OCI-LY1 (cell line): ENCODE measurements at regions not wholly inside any gene's neighbourhood (a gene's known extent, or its start where the extent isn't known, plus 50 kb on each side); places are given as distances from the start of the nearest gene placed in this dataset.

Experiments used
- H2AFZ ChIP-seq: fragments of 200-600 bp; sonication (generic), shearing (Covaris generic); 2 replicates; pipeline ENCODE4 v1.6.0; 2014; ENCODE audit warnings: antibody characterized with exemption, mild to moderate bottlenecking, low read length
- H3F3A ChIP-seq: fragments of 200-600 bp; sonication (generic), shearing (Covaris generic); 2 replicates; pipeline ENCODE4 v1.6.0; 2014; ENCODE audit warnings: mild to moderate bottlenecking, antibody characterized with exemption, low read length, moderate library complexity; ENCODE audit not compliant: insufficient read depth
- H3K27ac ChIP-seq: fragments of 200-600 bp; sonication (generic); 2 replicates; pipeline ENCODE4 v1.5.1; 2014; ENCODE audit warnings: low read length, mixed run types, mild to moderate bottlenecking, low read depth; ENCODE audit not compliant: poor library complexity, severe bottlenecking
- H3K27me3 ChIP-seq: fragments of 200-600 bp; sonication (generic); 2 replicates; pipeline ENCODE4 v1.6.0; 2014; ENCODE audit warnings: antibody characterized with exemption, mild to moderate bottlenecking, low read length, moderate library complexity; ENCODE audit not compliant: insufficient read depth
- H3K36me3 ChIP-seq: fragments of 200-600 bp; sonication (generic); 2 replicates; pipeline ENCODE4 v1.6.1; 2014; ENCODE audit warnings: mild to moderate bottlenecking, antibody characterized with exemption, low read length, moderate library complexity, mixed read lengths; ENCODE audit not compliant: insufficient read depth
- H3K4me1 ChIP-seq: fragments of 200-600 bp; sonication (generic); 2 replicates; pipeline ENCODE4 v1.5.1; 2014; ENCODE audit warnings: mild to moderate bottlenecking, low read length, moderate library complexity; ENCODE audit not compliant: insufficient read depth, severe bottlenecking
- H3K4me2 ChIP-seq: fragments of 200-600 bp; sonication (generic), shearing (Covaris generic); 2 replicates; pipeline ENCODE4 v1.6.1; 2014; ENCODE audit warnings: low read length
- H3K4me3 ChIP-seq: fragments of 200-600 bp; sonication (generic); 2 replicates; pipeline ENCODE4 v1.5.1; 2014; ENCODE audit warnings: low read length, low read depth, mild to moderate bottlenecking, mixed read lengths; ENCODE audit not compliant: poor library complexity, severe bottlenecking
- H3K79me2 ChIP-seq: fragments of 200-600 bp; shearing (Covaris generic); 2 replicates; pipeline ENCODE4 v1.6.1; 2016; ENCODE audit warnings: mixed run types, low read length, mixed read lengths; ENCODE audit not compliant: insufficient read depth
- H3K9ac ChIP-seq: fragments of 200-600 bp; sonication (generic), shearing (Covaris generic); 2 replicates; pipeline ENCODE4 v1.6.1; 2014; ENCODE audit warnings: mild to moderate bottlenecking, low read length, mixed read lengths
- H3K9me2 ChIP-seq: fragments of 200-600 bp; sonication (generic), shearing (Covaris generic); 2 replicates; pipeline ENCODE4 v1.6.1; 2014; ENCODE audit warnings: low read depth, mild to moderate bottlenecking, low read length, mixed read lengths
- H3K9me3 ChIP-seq: fragments of 200-600 bp; shearing (Covaris generic); 2 replicates; pipeline ENCODE4 v1.6.1; 2014; ENCODE audit warnings: low read length, mixed read lengths
- H4K20me1 ChIP-seq: fragments of 200-600 bp; sonication (generic), shearing (Covaris generic); 2 replicates; pipeline ENCODE4 v1.6.0; 2016; ENCODE audit warnings: mild to moderate bottlenecking, low read length; ENCODE audit not compliant: insufficient read depth
- CTCF ChIP-seq: fragments of 200-600 bp; sonication (generic), shearing (Covaris generic); IDR thresholded peaks from 2 replicates; pipeline ENCODE4 v1.5.1; 2017; ENCODE audit warnings: mild to moderate bottlenecking, antibody characterized with exemption, low read length, moderate library complexity, mixed read lengths
- EZH2 ChIP-seq: fragments of 200-600 bp; sonication (generic), shearing (Covaris generic); IDR thresholded peaks from 2 replicates; pipeline ENCODE4 v1.8.0; 2017; ENCODE audit warnings: borderline replicate concordance, mixed run types, mild to moderate bottlenecking, antibody characterized with exemption, low read length, moderate library complexity, mixed read lengths

- H4K20me1 ChIP-seq = no peaks in the 10 kb centered on the region
- H3K9ac ChIP-seq = no peak overlapping the region
- no peaks in the 10 kb centered on the region for H3K27me3 ChIP-seq
- H3K4me2 ChIP-seq = no peak overlapping the region
- no peaks in the 10 kb centered on the region for H3F3A ChIP-seq
- H2AFZ ChIP-seq = 0 out of 2 replicates have a peak overlapping the region, but pooled peaks have one; percentile 42
- no peak overlapping the region for H3K27ac ChIP-seq
- no peak overlapping the region for H3K4me3 ChIP-seq
- H3K79me2 ChIP-seq = no peaks in the 10 kb centered on the region
- H3K36me3 ChIP-seq = no peaks in the 10 kb centered on the region
- H3K9me2 ChIP-seq = no peaks in the 10 kb centered on the region
- H3K4me1 ChIP-seq = peaks cover 4% of the 10 kb centered on the region
- no peak for TF ChIP-seq EZH2
- TF ChIP-seq CTCF = no peak
- no peaks in the 10 kb centered on the region for H3K9me3 ChIP-seq
Observed at GRCh38 chr13:64753233-64754000, 2476.7 kb downstream of the PCDH9 start.

- Histone ChIP-seq H3K9me3 (no peaks in the 10 kb centered on the region), H3K4me3 (no peak overlapping the region), H3K9me2 (no peaks in the 10 kb centered on the region), H2AFZ (no peak overlapping the region), H3K27ac (no peak overlapping the region), H3K9ac (no peak overlapping the region), H3K79me2 (no peaks in the 10 kb centered on the region), H3F3A (no peaks in the 10 kb centered on the region), H3K4me1 (peaks cover 4% of the 10 kb centered on the region), H3K27me3 (no peaks in the 10 kb centered on the region), H3K36me3 (no peaks in the 10 kb centered on the region), H3K4me2 (no peak overlapping the region), H4K20me1 (no peaks in the 10 kb centered on the region)
- no peak for TF ChIP-seq CTCF
- no peak for TF ChIP-seq EZH2
Observed at GRCh38 chr13:64749301-64749700, 2480.8 kb downstream of the PCDH9 start.

GRCh38 chr13:64746845-64747244 lies 2483.3 kb downstream of the PCDH9 start:
- Histone ChIP-seq H2AFZ (peak overlapping the region; percentile 63; the same call in 1 of the 2 replicates), H3K9me3 (no peaks in the 10 kb centered on the region), H3K4me1 (peaks cover 4% of the 10 kb centered on the region), H3K9me2 (no peaks in the 10 kb centered on the region), H3K36me3 (no peaks in the 10 kb centered on the region), H3F3A (no peaks in the 10 kb centered on the region), H3K4me2 (no peak overlapping the region), H3K4me3 (no peak overlapping the region), H4K20me1 (no peaks in the 10 kb centered on the region), H3K27me3 (no peaks in the 10 kb centered on the region), H3K27ac (no peak overlapping the region), H3K79me2 (no peaks in the 10 kb centered on the region), H3K9ac (no peak overlapping the region)
- TF ChIP-seq EZH2 (no peak), CTCF (no peak)
